Hematopoietic multipotent progenitor cell (in vitro differentiated cells): ENCODE measurements at regions not wholly inside any gene's neighbourhood (a gene's known extent, or its start where the extent isn't known, plus 50 kb on each side); places are given as distances from the start of the nearest gene placed in this dataset.

Source experiments
- DNase-seq, 3 donors: peaks; one replicate each; pipeline ENCODE4 v3.0.0-alpha.2; 2011 to 2015; ENCODE audit warnings: low read depth in 2 of 3, low spot score in 2 of 3

DNA sequence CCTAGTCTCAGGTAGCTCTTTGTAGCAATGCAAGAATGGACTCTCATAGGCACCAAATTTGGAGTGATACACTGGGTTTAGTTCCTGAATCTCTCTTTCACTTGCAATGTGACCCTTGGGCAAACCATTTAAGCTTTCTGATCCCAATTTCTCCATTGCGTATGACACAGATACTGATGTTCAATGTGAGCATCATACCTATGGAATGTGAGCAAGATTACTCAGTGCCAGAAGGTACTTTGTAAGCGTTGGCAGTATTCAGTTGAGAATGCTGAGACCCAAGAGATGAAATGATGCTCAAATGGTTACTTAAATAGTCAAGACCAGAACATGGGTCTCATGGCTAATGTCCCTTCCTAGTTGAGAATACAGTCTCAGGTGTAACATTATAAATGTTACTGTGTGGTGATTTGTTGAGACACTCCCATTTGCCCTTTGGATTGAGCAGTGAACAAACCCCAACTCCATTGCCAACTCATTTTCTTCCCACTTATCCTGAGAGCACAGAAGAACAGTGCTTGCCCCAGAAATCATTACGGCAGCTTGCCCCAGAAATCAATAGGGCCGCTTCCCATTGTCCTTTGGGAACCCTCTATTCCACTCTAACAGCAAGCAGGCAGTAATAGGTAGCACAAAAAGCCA is 134.1 kb downstream of the SOX9 start:
- no peak for DNase-seq

DNA sequence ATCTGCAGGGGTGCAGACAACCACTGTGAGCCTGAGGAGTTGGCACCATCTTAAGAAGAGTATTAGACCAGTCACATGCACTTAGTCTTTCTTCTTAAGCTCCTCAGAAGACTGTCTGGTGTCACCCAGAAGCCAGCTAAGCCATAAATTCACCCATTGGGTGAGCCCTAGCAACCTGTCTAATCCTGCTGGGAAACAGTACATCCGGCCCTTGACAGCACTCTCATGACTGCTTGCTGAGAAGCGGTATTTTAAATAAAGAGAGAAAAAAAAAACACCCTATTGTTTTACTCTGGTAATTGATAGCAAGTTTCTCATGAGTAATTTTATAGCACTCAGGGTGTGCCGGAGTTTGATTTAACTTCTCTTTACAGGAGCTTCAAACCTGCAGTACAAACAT is 134.7 kb downstream of the SOX9 start:
- no peak for DNase-seq

DNA sequence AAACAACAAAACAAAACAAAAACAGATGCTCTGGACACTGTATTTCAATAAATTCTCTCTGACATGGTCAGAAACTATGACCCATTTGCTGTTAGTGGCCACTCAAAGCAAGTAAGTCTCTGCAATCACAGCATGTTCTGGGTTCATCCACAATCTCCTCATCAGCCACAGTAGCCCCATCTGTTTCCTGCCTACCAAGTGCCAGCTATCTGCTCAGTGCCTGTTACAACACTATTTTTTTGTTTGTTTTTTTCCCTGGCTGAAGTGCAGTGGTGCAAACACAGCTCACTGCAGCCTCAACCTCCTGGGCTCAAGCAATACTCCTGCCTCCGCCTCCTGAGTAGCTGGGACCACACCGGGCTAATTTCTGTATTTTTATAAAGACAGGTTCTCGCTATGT is 137.9 kb downstream of the SOX9 start:
- no peak for DNase-seq

DNA sequence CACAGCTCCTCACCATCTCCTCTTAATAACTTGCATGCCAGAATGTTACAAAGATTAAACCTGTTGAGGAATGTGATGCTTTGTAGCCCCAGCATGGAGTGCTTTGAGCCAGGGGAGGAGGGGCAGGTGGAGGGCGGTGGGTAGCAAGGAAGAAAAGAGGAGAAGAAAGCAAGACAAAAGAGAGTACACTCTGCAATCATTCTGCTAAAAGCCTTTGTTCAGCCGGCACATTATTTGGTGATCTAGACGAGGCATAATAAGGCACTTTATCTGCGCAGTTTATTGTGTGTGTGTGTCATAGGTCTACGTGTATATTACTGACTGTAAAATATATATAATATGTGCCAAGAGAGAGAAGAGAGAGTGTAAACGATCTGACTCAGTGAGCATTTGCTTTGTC is 139.1 kb downstream of the SOX9 start:
- no peak for DNase-seq

DNA sequence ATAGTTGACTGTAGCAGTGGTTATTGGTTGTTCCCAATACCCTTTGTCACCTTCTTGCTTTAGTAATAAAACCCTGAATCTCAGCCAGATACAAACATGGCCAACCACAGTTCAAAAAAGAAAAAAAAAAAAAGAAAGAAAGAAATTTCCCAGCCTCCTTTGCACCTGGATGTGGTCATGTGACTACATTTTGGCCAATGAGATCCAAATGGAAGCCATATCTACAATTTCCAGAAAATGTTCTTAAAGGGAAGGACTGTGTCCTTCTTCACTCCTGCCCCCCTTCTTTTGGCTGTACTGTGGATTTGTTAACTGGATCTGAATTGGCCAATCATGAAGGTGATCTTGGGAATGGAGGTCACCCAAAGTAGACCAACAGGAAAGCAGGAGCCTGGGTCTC is 141.9 kb downstream of the SOX9 start:
- DNase-seq = no peak

DNA sequence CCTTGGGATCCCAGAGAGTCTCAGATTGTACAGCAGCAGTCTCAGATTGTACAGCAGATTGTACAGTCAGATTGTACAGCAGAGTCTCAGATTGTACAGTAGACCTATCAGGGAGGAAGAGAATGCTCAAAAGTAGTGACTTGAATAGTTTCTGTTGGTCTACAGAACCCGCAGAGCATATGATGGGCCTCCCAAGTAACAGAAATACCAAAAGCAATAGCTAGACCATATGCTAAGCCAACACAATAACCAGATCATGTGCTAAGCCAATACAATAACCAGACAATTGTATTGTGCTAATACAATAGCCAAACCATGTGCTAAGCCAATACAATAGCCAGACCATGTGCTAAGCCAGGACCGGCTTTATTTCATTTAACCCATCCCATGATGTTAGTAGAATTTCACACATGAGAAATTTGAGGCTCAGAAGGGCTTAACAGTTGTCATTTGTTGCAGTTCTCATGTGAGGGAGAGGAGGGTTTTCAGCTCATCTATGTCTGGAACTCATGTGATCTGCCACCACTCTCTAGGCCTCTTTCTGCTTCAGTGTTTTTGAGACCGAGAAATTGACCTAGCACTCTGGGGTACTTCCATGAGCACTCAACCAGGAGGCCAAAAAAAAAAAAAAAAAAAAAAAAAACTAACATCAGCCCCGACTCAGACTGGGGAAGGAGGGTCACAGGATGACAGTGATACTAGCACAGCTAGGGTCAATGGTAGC is 144.0 kb downstream of the SOX9 start:
- DNase-seq = no peak

DNA sequence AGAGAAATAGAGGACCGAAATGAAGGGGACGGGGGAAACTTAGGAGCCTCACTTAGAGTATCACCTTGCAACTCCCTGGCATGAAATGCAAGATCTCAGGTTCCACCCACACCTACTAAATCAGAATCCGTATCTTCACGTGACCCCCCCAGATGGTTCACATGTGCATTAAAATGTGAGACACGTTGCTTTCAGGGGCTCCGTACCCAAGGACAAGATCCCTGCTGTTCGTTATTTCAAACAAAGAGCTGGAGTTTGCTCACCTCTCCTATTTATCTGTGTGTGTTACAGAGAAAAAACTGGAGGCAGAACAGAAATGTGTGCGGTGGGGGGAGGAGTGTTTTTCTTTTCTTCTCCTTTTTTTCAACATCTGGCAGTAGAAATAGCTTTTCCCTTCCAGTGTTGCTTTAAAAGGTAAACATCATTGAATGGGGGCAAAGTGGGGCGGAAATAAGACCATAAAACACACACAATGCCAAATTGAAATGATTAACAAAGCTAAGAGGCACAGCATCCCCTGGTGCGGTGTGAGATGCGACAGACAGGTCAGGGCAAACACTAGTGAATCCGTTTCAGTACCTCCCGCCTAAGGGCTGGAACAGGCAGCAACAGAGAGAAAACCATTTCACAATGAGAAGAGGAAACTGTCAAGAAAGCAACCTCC is 145.4 kb downstream of the SOX9 start:
- no peak for DNase-seq

DNA sequence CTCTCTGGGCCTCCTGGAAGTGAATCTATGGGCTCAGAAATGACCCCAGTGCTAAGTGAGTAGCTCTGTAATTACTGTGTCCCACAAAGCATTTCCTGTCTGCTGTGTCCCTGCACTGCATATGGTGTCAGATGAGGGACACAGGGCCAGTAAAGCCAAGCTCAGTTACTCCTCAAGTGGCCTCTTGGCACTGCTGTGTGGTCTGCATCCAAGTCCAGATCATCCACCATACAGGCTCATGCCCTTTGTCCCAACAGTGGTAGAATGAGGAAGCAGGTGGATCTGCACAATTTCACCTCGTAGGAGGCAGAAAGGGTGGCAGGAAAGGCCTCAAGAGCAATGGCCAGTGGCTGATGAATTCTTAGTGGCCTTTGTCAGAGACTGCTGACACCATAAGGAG is 146.8 kb downstream of the SOX9 start:
- DNase-seq = no peak

DNA sequence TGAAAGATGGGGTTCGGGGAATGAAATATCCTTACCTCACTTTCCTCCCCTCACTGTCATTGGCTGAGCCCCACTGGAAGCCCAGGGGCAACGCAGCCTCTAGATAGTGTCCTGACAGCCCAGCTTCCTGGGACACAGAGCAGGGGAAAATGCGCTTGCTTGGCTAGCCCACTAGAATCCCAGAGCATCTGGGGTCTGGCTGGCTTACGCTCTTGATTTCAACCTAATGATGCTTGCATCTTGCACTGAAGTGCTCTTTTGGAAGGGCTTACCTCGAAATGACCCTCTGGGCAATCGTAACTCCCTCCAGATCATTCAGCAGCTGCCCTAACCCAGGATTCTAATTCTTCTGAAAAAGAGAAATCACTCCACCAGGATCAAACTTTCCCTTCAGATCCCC is 147.6 kb downstream of the SOX9 start:
- no peak for DNase-seq

DNA sequence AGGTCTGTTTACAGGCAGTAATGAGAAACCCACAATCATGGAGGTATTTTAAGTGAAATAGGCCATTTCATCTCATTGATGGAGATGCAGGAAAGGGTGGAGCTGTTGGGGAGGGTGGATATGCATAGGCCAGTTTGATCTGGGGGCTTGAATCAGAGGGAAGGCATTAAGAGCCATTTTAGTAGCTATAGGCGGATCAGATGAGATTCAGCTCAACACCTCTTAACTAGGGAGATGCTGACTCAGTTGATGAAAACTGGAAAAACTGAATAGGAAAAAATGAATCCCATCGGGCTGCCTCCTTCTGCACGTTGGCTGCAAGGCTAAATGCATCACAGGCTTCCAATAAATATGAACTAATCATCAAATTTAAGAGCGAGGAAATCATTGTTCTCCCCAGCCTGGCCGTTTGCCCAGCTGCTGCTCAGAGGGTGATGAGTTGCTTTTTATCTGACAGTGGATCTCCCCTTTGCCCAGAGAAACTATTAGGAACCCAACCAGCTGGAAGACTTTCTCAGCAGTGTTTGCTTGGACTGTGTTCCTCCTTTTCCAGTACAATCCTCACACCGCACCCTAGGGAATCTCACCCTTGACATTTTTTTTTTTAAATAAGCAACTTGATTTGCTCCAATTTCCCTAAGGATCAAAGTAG is 149.6 kb downstream of the SOX9 start:
- DNase-seq = no peak

DNA sequence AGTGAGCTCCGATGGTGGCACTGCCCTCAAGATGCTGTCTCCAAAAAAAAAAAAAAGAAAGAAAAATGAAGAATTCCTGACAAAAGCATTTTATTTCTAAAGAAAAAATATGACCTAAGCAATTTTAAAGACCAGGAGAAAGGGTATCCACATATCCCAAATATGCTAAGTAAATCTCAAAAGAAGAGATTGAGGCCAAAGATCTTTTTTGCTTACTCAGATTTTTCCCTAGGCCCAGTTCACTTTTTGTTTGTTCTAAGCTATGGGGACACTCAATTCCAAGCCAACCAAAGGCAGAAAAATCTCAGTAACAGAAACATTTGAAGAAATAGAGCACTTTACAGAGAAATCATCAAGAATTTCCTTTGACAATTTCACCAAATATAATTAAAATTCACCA is 150.8 kb downstream of the SOX9 start:
- no peak for DNase-seq

DNA sequence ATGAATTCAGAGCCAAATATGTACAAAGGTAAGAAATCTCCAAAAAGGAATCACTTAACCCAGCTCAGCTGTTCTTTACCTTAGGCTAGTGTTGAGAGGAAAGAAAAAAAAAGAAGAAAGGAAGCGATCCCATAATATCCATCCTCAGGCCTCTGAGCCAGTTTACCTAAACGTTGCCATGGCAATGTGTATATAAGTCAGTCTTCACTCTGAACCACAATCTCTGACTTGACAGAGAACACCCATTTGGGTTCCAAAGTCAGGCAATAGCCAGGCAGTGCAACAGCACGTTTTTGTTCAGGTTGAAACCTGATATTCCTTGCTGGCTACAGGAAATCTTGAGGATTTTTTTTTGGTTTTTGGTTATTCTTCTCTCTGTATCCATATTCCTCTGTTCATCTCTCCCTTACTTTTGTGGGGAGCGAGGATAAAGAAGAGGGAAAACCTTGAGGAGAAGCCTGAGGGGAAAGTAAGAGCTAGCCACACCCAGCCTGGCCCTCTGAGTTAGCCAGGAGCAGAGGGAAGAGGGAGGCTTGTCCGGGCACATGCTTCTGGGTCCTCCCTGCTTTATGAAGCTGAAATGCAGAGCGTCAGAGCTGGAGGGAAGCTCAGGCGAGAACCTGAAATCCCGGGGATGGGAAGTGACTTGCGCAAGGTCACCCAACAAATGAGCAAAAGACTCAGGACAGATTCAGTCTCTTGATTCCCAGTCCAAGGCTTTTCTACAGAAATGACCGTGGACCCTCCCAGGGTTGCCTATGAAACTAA is 152.7 kb downstream of the SOX9 start:
- no peak for DNase-seq

DNA sequence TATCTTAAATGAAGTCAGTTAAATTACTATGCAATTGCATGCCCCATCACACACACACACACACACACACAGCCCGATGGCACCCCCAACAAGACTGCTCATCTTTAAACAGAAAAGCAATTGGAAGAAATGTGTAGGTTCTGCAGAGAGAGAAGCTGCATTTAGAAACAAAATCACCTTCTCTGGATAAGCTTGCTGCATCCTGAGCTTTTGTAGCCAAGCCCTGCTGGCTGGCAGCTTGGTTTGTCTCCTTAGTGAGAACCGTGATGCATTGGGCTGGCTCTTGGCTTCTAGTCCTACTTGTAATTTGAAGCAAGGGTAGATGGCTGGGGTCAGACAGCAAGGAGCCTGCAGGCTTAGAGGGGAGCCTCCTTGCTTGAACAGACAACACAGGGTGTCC is 153.8 kb downstream of the SOX9 start:
- no peak for DNase-seq

DNA sequence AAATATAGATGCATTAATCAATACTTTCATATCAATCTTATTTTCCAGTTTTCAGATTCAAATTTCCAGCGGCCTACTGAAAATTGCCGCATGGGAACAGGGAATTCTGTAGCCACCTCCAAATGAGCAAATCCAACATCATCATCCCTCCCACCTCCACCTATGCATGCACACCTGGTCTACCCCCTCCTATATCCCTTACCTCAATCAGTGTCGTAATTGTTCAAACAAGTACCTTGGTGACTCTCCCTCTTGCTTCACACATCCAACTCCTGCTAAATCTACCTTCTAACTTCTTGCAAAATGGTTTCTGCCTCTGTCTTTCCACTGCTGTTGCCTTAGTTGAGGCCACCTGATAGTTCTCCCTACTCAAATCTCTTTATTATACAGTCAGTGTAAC is 160.1 kb downstream of the SOX9 start:
- DNase-seq = no peak

DNA sequence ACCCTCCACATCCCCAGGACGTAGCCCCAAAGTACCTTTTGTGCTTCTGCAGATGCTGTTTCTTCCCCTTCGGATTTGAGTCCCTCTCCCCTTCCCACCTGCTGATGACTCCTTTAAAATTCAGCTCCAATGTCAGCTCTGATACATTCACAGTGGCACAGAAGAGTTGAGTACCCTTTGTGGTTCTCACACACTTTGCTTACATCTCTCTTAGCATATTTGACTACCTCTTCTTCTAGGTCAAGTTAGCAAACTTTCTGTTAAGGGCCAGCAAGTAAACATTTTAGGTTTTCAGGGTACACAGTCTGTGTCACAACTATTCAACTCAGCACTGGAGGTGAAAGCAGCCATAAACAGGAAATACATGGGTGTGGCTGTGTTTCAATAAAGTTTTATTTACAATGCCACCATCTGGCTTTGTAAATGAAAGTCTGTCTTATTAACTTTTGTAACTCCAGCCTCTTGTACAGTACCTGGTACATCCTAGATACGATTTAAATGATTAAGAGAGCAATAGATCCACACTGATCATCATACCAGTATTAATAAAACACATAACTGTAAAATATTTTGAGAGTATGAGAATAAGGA is 161.7 kb downstream of the SOX9 start:
- DNase-seq = no peak

DNA sequence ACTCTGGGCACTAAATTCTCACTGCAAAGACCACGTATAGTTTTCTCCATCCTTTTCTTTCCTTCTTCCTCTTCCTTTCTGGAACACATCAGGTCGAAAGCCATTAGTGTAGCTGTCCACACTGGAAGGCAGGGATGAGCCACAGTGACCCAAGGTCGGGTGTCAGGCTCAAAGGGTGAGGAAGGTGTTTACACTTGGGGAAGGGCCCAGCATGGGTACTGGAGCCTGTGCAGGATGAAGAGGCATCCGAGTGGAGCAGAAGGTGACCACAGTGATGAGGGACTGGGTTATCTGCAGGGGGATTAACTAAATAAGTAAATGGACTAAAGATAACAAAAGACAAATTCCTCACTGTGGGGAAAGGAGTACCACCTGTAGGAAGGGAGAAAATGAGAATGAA is 164.0 kb downstream of the SOX9 start:
- DNase-seq = no peak

DNA sequence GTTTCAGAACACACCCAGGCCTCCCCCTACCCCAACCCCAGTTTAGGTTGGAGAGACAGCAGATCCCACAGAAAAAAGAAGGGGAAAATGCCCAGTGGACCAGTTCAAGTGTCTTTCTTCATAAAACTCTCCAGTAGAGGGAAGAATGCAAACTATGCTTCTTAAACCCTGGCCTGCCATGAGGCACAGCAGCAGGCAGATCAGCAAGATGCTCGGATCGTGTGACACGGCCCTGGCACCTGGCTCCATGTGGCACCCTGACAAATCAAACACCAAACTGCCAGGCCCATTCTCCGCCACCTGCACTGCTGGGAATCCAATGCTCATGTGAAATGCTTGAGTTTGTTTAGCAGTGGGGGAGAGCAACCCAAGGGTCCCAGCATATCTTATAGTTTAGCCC is 166.8 kb downstream of the SOX9 start:
- DNase-seq = no peak

DNA sequence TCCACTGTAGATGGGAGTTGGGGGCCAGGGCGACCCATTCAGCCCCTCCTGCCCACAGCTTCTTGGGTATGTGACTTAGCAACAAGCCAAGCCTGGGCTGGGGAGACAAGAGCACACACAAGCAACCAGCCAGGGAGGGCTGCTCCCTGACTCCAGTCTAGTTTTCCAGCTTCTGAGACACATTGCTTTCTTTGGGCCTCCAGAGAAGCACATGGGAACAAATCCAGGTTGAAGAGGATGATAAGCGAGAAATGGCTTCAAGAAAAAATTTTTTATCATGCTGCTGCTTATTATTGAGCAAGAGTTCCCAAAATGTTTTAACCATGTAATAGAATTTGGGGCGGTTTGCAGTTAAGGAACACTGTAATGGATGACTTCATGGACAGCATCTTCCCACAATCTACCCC is 173.7 kb downstream of the SOX9 start:
- DNase-seq = no peak

DNA sequence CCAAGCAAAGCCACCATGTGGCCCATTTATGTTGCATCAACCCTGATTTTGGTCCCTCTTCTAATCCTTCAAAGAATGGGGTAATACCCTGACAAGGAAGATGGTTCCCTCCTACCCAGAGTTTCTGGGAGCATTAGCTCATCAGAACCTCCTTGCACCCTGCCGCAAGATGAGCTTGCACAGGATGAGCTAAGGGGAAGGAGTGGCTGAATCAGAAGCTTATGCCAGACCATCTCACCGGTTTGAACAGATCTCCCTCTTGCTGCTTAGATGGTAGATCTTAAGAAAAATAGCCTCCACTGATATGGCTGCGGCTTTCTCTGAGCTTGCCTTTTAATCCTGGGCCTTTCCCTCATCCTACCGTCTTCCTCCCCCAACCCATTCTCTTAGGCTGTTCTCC is 175.1 kb downstream of the SOX9 start:
- DNase-seq = no peak

DNA sequence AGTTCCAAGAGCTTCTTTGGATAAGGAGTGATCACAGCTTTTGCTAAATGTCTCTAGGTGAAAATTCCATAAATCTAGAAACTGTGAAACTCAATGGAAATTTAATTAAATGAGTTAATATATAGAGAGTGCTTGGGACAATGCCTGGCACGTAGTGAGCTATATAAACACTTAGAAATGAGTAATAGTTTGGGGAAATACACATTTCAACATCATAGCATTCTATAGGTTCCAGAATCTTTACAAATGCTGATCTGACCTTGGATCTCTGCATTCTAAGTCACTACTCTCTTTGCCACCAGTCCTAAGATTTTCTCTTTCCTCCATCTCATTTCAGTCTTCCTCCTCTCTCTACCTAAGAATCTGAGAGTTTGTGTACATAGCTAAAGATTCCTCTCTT is 175.6 kb downstream of the SOX9 start:
- no peak for DNase-seq
